ENCODE measurements at regions not wholly inside any gene's neighbourhood (a gene's known extent, or its start where the extent isn't known, plus 50 kb on each side); places are given as distances from the start of the nearest gene placed in this dataset.
"Not testable (repeated sequence)": the region's sequence is repeated elsewhere in the genome, so short reads cannot be mapped to it uniquely, and the experiment has no call there.

DNA sequence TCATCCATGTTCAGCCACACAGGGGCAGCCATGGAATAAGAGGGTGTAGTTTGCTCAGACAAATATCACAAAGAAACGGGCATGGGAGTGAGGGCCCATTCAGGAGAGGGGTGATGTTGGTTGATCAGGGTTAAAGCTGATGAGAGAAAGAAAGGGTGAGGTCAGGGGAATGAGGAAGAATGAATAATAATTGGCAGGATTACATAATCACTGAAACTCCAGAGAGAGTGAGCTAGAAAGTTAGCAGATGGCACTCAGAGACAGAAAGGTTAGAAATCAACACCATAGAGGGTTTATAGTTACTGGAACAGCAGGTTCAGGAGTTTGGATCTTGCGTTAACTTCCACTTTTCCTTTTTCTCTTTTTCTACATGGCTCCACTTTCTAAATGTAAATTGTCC is 113.9 kb downstream of the TAF11L14 start:
- Histone ChIP-seq H3K27me3 (ENCODE audit: control insufficient read depth in 3 of 3, insufficient read depth in 3 of 3, low read length in 3 of 3) (no peaks in the 10 kb centered on the region), H3K36me3 (ENCODE audit: control insufficient read depth in 3 of 3, insufficient read depth in 3 of 3, low read length in 3 of 3) (no peaks in the 10 kb centered on the region), H3K4me1 (ENCODE audit: control insufficient read depth in 3 of 3, insufficient read depth in 3 of 3, low read length in 3 of 3) (no peaks in the 10 kb centered on the region), H3K9me3 (ENCODE audit: control insufficient read depth in 3 of 3, low read length in 3 of 3) (no peaks in the 10 kb centered on the region), H3K9ac (ENCODE audit: low read depth in 1 of 3, low read length in 3 of 3) (no peak overlapping the region), H3K4me3 (ENCODE audit: low read length in 3 of 3) (no peak overlapping the region), H3K27ac (ENCODE audit: low read depth, low read length) (no peak overlapping the region)

DNA sequence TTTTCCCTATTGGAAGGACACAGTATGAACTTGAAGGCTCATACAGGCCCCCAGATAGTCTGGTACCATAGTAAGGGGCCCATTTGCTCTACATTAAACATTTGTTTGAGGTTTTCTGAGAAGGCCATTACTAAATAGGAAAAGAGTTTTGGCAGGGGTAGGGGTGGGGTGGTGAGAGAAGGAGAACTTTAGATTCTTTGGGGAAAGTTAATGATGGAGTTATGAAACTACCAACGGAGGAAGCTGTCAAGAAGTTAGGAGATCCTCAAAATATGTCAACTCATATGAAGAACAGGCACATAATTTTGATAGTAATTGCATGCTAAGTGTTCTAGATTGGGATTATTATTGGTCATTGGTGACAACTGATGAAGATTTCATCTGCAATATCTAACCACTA is 114.7 kb downstream of the TAF11L14 start:
- H3K36me3 ChIP-seq (ENCODE audit: control insufficient read depth in 3 of 3, insufficient read depth in 3 of 3, low read length in 3 of 3), result no peaks in the 10 kb centered on the region
- H3K27me3 ChIP-seq (ENCODE audit: control insufficient read depth in 3 of 3, insufficient read depth in 3 of 3, low read length in 3 of 3), result no peaks in the 10 kb centered on the region
- H3K4me3 ChIP-seq (ENCODE audit: low read length in 3 of 3), result no peak overlapping the region
- H3K27ac ChIP-seq (ENCODE audit: low read depth, low read length), result no peak overlapping the region
- no peaks in the 10 kb centered on the region for H3K4me1 ChIP-seq (ENCODE audit: control insufficient read depth in 3 of 3, insufficient read depth in 3 of 3, low read length in 3 of 3)
- H3K9me3 ChIP-seq (ENCODE audit: control insufficient read depth in 3 of 3, low read length in 3 of 3), result no peaks in the 10 kb centered on the region
- H3K9ac ChIP-seq (ENCODE audit: low read depth in 1 of 3, low read length in 3 of 3), result no peak overlapping the region

DNA sequence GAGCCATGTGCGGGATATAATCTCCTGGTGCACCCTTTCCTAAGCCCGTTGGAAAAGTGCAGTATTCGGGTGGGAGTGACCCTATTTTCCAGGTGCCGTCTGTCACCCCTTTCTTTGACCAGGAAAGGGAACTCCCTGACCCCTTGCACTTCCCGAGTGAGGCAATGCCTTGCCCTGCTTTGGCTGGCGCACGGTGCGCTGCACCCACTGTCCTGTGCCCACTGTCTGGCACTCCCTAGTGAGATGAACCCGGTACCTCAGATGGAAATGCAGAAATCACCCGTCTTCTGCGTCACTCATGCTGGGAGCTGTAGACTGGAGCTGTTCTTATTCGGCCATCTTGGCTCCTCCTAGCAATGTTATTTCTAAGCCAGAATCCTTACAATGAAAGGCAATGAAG is 121.1 kb downstream of the TAF11L14 start:
- H3K9me3 ChIP-seq (ENCODE audit: control insufficient read depth in 3 of 3, low read length in 3 of 3); H3K4me3 ChIP-seq (ENCODE audit: low read length in 3 of 3); H3K27me3 ChIP-seq (ENCODE audit: control insufficient read depth in 3 of 3, insufficient read depth in 3 of 3, low read length in 3 of 3); H3K36me3 ChIP-seq (ENCODE audit: control insufficient read depth in 3 of 3, insufficient read depth in 3 of 3, low read length in 3 of 3); H3K4me1 ChIP-seq (ENCODE audit: control insufficient read depth in 3 of 3, insufficient read depth in 3 of 3, low read length in 3 of 3); H3K27ac ChIP-seq (ENCODE audit: low read depth, low read length); H3K9ac ChIP-seq (ENCODE audit: low read depth in 1 of 3, low read length in 3 of 3): not testable (repeated sequence)

DNA sequence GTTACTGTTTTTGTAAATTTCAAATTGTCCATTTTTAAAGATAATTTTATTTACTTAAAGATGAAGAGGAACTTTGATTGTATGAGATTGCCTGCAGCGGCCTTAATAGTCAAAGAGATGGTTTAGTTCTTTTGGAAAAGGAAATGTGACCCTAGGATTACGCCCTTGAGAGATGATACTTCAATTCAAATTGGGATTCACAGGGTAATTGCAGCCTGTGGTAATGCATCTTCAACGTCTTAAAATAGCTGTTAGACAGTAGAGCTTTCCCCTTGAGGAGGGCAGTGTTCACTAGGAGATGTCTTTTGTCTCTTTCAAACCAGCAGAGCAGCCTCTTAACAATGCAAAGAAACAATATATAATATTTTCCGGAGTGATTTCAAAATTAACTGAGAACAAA is 127.1 kb downstream of the TAF11L14 start:
- Histone ChIP-seq H3K4me1 (ENCODE audit: control insufficient read depth in 3 of 3, insufficient read depth in 3 of 3, low read length in 3 of 3) (no peaks in the 10 kb centered on the region), H3K36me3 (ENCODE audit: control insufficient read depth in 3 of 3, insufficient read depth in 3 of 3, low read length in 3 of 3) (no peaks in the 10 kb centered on the region), H3K9me3 (ENCODE audit: control insufficient read depth in 3 of 3, low read length in 3 of 3) (no peaks in the 10 kb centered on the region), H3K4me3 (ENCODE audit: low read length in 3 of 3) (no peak overlapping the region), H3K9ac (ENCODE audit: low read depth in 1 of 3, low read length in 3 of 3) (no peak overlapping the region), H3K27me3 (ENCODE audit: control insufficient read depth in 3 of 3, insufficient read depth in 3 of 3, low read length in 3 of 3) (no peaks in the 10 kb centered on the region), H3K27ac (ENCODE audit: low read depth, low read length) (no peak overlapping the region)

DNA sequence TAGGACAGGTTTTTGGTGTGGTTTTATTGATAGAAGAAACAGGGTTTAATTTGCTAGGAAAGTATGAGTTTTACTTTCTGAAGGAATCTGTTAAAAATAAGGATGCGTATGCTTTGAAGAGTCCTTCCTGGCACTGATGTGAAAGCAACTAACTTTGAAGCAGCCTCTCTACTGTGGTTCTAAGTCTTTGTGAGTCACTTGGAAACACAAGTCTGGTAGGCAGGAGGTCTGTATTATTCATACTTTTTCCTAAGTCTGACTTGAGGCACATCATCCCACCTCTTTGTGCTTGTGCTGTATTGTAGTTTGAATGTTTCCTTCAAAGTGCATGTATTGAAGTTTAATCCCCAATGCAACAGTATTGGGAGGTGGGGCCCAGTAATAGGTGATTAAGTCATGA is 129.0 kb downstream of the TAF11L14 start:
- Histone ChIP-seq H3K9ac (ENCODE audit: low read depth in 1 of 3, low read length in 3 of 3) (no peak overlapping the region), H3K9me3 (ENCODE audit: control insufficient read depth in 3 of 3, low read length in 3 of 3) (no peaks in the 10 kb centered on the region), H3K27ac (ENCODE audit: low read depth, low read length) (no peak overlapping the region), H3K4me1 (ENCODE audit: control insufficient read depth in 3 of 3, insufficient read depth in 3 of 3, low read length in 3 of 3) (no peaks in the 10 kb centered on the region), H3K4me3 (ENCODE audit: low read length in 3 of 3) (no peak overlapping the region), H3K27me3 (ENCODE audit: control insufficient read depth in 3 of 3, insufficient read depth in 3 of 3, low read length in 3 of 3) (no peaks in the 10 kb centered on the region), H3K36me3 (ENCODE audit: control insufficient read depth in 3 of 3, insufficient read depth in 3 of 3, low read length in 3 of 3) (no peaks in the 10 kb centered on the region)

DNA sequence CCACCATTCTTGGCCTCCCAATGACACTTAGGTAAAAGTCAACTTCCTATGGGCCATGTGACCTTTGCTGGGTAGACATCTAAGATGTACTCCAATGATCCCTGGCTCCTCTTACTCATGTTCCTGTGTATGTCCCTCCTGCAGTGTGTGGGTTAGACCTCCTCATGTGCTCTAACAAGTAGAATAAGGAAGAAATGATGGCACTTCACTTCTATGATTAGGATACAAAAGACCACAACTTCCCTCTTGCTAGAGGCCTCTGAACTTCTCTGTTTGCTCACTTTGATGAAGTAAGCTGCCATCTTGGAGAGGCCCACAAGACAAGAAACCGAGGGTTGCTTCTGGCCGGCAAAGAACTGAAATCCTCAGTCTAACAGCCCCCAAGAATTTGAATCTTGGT is 131.8 kb downstream of the TAF11L14 start:
- no peak overlapping the region for H3K4me3 ChIP-seq (ENCODE audit: low read length in 3 of 3)
- H3K9me3 ChIP-seq (ENCODE audit: control insufficient read depth in 3 of 3, low read length in 3 of 3), result no peaks in the 10 kb centered on the region
- no peaks in the 10 kb centered on the region for H3K4me1 ChIP-seq (ENCODE audit: control insufficient read depth in 3 of 3, insufficient read depth in 3 of 3, low read length in 3 of 3)
- H3K9ac ChIP-seq (ENCODE audit: low read depth in 1 of 3, low read length in 3 of 3), result no peak overlapping the region
- H3K36me3 ChIP-seq (ENCODE audit: control insufficient read depth in 3 of 3, insufficient read depth in 3 of 3, low read length in 3 of 3), result no peaks in the 10 kb centered on the region
- H3K27ac ChIP-seq (ENCODE audit: low read depth, low read length), result no peak overlapping the region
- no peaks in the 10 kb centered on the region for H3K27me3 ChIP-seq (ENCODE audit: control insufficient read depth in 3 of 3, insufficient read depth in 3 of 3, low read length in 3 of 3)

DNA sequence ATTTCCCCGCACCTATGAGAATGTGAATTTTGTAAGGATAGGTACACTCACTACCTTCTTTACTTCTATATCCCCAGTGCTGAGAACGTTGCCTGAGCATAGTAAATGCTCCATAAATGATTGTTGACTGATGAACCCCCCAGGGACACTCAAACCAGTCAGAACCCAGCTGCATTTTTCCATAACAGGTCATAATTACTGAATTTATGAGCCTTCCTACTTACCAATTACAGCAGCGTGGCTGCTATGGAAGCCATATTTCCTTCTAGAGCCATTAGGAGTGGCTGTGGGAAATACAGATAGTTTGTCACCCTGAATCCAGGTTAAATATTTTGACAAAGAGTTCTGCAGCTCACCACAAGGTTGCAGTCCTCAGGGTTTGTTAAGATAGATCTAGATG is 135.0 kb downstream of the TAF11L14 start:
- no peaks in the 10 kb centered on the region for H3K36me3 ChIP-seq (ENCODE audit: control insufficient read depth in 3 of 3, insufficient read depth in 3 of 3, low read length in 3 of 3)
- H3K4me3 ChIP-seq (ENCODE audit: low read length in 3 of 3), result no peak overlapping the region
- H3K27ac ChIP-seq (ENCODE audit: low read depth, low read length), result no peak overlapping the region
- H3K27me3 ChIP-seq (ENCODE audit: control insufficient read depth in 3 of 3, insufficient read depth in 3 of 3, low read length in 3 of 3), result no peaks in the 10 kb centered on the region
- H3K9ac ChIP-seq (ENCODE audit: low read depth in 1 of 3, low read length in 3 of 3), result no peak overlapping the region
- no peaks in the 10 kb centered on the region for H3K4me1 ChIP-seq (ENCODE audit: control insufficient read depth in 3 of 3, insufficient read depth in 3 of 3, low read length in 3 of 3)
- no peaks in the 10 kb centered on the region for H3K9me3 ChIP-seq (ENCODE audit: control insufficient read depth in 3 of 3, low read length in 3 of 3)

DNA sequence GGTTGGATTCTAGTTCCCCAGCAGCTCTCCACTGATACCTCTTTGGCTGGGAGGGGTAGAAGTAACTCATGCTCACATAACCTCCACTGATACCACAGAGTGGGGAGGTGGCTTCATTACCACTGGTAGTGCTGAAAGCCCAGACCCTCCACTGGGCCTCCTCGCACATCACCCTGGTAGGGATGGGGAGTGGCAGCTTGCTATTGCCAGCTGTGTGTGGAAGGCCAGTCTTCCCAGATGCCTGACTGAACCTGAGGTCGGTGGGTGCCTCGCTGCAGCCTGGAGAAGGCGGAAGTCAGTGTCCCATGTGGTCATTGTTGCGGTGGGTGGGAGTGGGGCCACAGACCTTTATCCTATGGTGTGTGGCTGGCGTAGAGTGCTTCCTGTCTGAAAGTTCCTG is 138.0 kb downstream of the TAF11L14 start:
- Histone ChIP-seq H3K4me1 (ENCODE audit: control insufficient read depth in 3 of 3, insufficient read depth in 3 of 3, low read length in 3 of 3) (no peaks in the 10 kb centered on the region), H3K27ac (ENCODE audit: low read depth, low read length) (no peak overlapping the region), H3K27me3 (ENCODE audit: control insufficient read depth in 3 of 3, insufficient read depth in 3 of 3, low read length in 3 of 3) (no peaks in the 10 kb centered on the region), H3K9me3 (ENCODE audit: control insufficient read depth in 3 of 3, low read length in 3 of 3) (no peaks in the 10 kb centered on the region), H3K36me3 (ENCODE audit: control insufficient read depth in 3 of 3, insufficient read depth in 3 of 3, low read length in 3 of 3) (no peaks in the 10 kb centered on the region), H3K9ac (ENCODE audit: low read depth in 1 of 3, low read length in 3 of 3) (no peak overlapping the region), H3K4me3 (ENCODE audit: low read length in 3 of 3) (no peak overlapping the region)

DNA sequence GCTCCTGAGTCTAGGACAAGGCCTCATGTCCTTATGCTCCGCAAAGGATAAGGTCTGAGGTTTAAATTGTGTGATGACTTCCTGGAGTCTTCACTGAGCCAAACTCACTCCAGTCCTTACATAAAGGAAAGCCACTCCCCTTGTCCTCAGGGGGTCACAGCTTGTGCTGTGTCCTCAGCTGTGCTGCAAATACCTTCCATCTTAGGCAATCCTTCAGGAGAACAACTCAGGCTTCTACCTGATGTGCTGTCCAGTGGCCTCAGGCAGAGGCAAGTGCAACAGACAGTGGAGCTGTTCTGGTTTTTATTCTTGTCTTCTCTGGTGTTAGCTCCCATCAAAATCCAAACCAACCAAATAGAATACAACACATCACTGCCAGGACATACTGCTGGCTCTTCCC is 151.5 kb downstream of the TAF11L14 start:
- no peaks in the 10 kb centered on the region for H3K9me3 ChIP-seq (ENCODE audit: control insufficient read depth in 3 of 3, low read length in 3 of 3)
- H3K4me3 ChIP-seq (ENCODE audit: low read length in 3 of 3), result no peak overlapping the region
- no peak overlapping the region for H3K9ac ChIP-seq (ENCODE audit: low read depth in 1 of 3, low read length in 3 of 3)
- no peak overlapping the region for H3K27ac ChIP-seq (ENCODE audit: low read depth, low read length)
- H3K36me3 ChIP-seq (ENCODE audit: control insufficient read depth in 3 of 3, insufficient read depth in 3 of 3, low read length in 3 of 3), result no peaks in the 10 kb centered on the region
- no peaks in the 10 kb centered on the region for H3K4me1 ChIP-seq (ENCODE audit: control insufficient read depth in 3 of 3, insufficient read depth in 3 of 3, low read length in 3 of 3)
- H3K27me3 ChIP-seq (ENCODE audit: control insufficient read depth in 3 of 3, insufficient read depth in 3 of 3, low read length in 3 of 3), result no peaks in the 10 kb centered on the region

DNA sequence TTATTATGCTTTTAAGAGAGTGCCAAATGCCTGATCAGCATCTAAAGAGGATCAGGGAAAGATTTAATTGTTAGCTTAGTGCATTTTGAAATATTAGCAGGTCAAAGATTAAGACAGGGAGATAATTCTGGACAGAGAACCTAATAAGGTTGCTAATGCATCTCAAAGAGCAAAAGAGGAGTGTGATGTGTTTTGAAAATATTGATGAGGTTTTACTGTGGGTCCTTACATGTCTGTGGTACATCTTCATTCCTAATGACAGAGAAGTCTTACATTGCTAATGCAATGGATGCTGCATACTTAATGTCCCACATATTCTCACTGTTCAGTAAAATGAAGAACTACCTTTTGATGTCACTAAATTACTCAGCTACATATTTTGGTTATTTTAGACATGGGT is 154.1 kb downstream of the TAF11L14 start:
- Histone ChIP-seq H3K27me3 (ENCODE audit: control insufficient read depth in 3 of 3, insufficient read depth in 3 of 3, low read length in 3 of 3) (no peaks in the 10 kb centered on the region), H3K4me3 (ENCODE audit: low read length in 3 of 3) (no peak overlapping the region), H3K36me3 (ENCODE audit: control insufficient read depth in 3 of 3, insufficient read depth in 3 of 3, low read length in 3 of 3) (no peaks in the 10 kb centered on the region), H3K9me3 (ENCODE audit: control insufficient read depth in 3 of 3, low read length in 3 of 3) (no peaks in the 10 kb centered on the region), H3K27ac (ENCODE audit: low read depth, low read length) (no peak overlapping the region), H3K4me1 (ENCODE audit: control insufficient read depth in 3 of 3, insufficient read depth in 3 of 3, low read length in 3 of 3) (no peaks in the 10 kb centered on the region), H3K9ac (ENCODE audit: low read depth in 1 of 3, low read length in 3 of 3) (no peak overlapping the region)

DNA sequence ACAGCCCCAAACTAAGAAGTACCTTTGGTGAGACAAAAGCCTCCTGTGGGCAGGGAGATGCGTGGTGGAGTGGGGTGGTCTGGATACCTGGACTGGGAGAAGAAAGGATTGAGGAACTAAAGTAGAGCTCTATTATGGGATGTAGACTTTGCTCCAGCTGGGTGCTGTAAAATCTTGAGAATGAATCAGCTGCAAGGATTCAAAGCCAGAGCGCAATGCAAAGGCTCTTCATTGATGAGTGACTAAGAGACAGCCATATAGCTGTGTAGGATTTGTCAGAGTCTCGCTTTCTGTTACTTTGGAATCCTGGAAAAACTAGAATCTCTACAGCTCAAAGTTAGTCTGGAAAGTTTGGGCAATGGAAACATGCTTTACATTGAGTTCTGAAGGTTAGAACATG is 159.9 kb downstream of the TAF11L14 start:
- H3K9ac ChIP-seq (ENCODE audit: low read depth in 1 of 3, low read length in 3 of 3), result no peak overlapping the region
- no peak overlapping the region for H3K4me3 ChIP-seq (ENCODE audit: low read length in 3 of 3)
- H3K27ac ChIP-seq (ENCODE audit: low read depth, low read length), result no peak overlapping the region
- H3K9me3 ChIP-seq (ENCODE audit: control insufficient read depth in 3 of 3, low read length in 3 of 3), result no peaks in the 10 kb centered on the region
- no peaks in the 10 kb centered on the region for H3K36me3 ChIP-seq (ENCODE audit: control insufficient read depth in 3 of 3, insufficient read depth in 3 of 3, low read length in 3 of 3)
- H3K4me1 ChIP-seq (ENCODE audit: control insufficient read depth in 3 of 3, insufficient read depth in 3 of 3, low read length in 3 of 3), result no peaks in the 10 kb centered on the region
- H3K27me3 ChIP-seq (ENCODE audit: control insufficient read depth in 3 of 3, insufficient read depth in 3 of 3, low read length in 3 of 3), result no peaks in the 10 kb centered on the region
